ENCODE measurements at regions not wholly inside any gene's neighbourhood (a gene's known extent, or its start where the extent isn't known, plus 50 kb on each side); places are given as distances from the start of the nearest gene placed in this dataset.

- Histone ChIP-seq H3K9me3 (ENCODE audit: control insufficient read depth in 1 of 2, low read length in 2 of 2) (no peaks in the 10 kb centered on the region), H3K36me3 (ENCODE audit: control insufficient read depth in 1 of 2, insufficient read depth in 2 of 2, low read length in 2 of 2) (no peaks in the 10 kb centered on the region), H3K4me1 (ENCODE audit: control insufficient read depth in 1 of 2, insufficient read depth in 2 of 2, low read length in 2 of 2) (no peaks in the 10 kb centered on the region), H3K27me3 (ENCODE audit: control insufficient read depth in 1 of 2, insufficient read depth in 2 of 2, low read length in 2 of 2) (peaks cover 32 to 51% of the 10 kb centered on the region in 2 donors), H3K4me3 (ENCODE audit: low read depth in 1 of 2, low read length in 2 of 2) (no peak overlapping the region), H3K9ac (ENCODE audit: low read depth in 1 of 2, low read length in 2 of 2) (no peak overlapping the region), H3K27ac (ENCODE audit: low read depth, low read length) (no peak overlapping the region)
These were observed 128.3 kb downstream of the AACS start for GRCh38 chr12:125193376-125194152.

GRCh38 chr12:125194163-125194773 is 129.0 kb downstream of the AACS start:
- Histone ChIP-seq H3K36me3 (ENCODE audit: control insufficient read depth in 1 of 2, insufficient read depth in 2 of 2, low read length in 2 of 2) (no peaks in the 10 kb centered on the region), H3K9me3 (ENCODE audit: control insufficient read depth in 1 of 2, low read length in 2 of 2) (no peaks in the 10 kb centered on the region), H3K27me3 (ENCODE audit: control insufficient read depth in 1 of 2, insufficient read depth in 2 of 2, low read length in 2 of 2) (peaks cover 29 to 44% of the 10 kb centered on the region in 2 donors), H3K9ac (ENCODE audit: low read depth in 1 of 2, low read length in 2 of 2) (no peak overlapping the region), H3K27ac (ENCODE audit: low read depth, low read length) (no peak overlapping the region), H3K4me1 (ENCODE audit: control insufficient read depth in 1 of 2, insufficient read depth in 2 of 2, low read length in 2 of 2) (no peaks in the 10 kb centered on the region), H3K4me3 (ENCODE audit: low read depth in 1 of 2, low read length in 2 of 2) (no peak overlapping the region)

GRCh38 chr12:125194987-125195386 is 129.8 kb downstream of the AACS start:
- Histone ChIP-seq H3K27me3 (ENCODE audit: control insufficient read depth in 1 of 2, insufficient read depth in 2 of 2, low read length in 2 of 2) (peaks cover 23 to 36% of the 10 kb centered on the region in 2 donors), H3K4me1 (ENCODE audit: control insufficient read depth in 1 of 2, insufficient read depth in 2 of 2, low read length in 2 of 2) (no peaks in the 10 kb centered on the region), H3K27ac (ENCODE audit: low read depth, low read length) (no peak overlapping the region), H3K9me3 (ENCODE audit: control insufficient read depth in 1 of 2, low read length in 2 of 2) (no peaks in the 10 kb centered on the region), H3K9ac (ENCODE audit: low read depth in 1 of 2, low read length in 2 of 2) (no peak overlapping the region), H3K36me3 (ENCODE audit: control insufficient read depth in 1 of 2, insufficient read depth in 2 of 2, low read length in 2 of 2) (no peaks in the 10 kb centered on the region), H3K4me3 (ENCODE audit: low read depth in 1 of 2, low read length in 2 of 2) (no peak overlapping the region)

GRCh38 chr12:125197326-125197725 is 132.1 kb downstream of the AACS start:
- peaks cover 24 to 27% of the 10 kb centered on the region in 2 donors for H3K27me3 ChIP-seq (ENCODE audit: control insufficient read depth in 1 of 2, insufficient read depth in 2 of 2, low read length in 2 of 2)
- H3K36me3 ChIP-seq (ENCODE audit: control insufficient read depth in 1 of 2, insufficient read depth in 2 of 2, low read length in 2 of 2): no peaks in the 10 kb centered on the region
- no peak overlapping the region for H3K27ac ChIP-seq (ENCODE audit: low read depth, low read length)
- H3K9ac ChIP-seq (ENCODE audit: low read depth in 1 of 2, low read length in 2 of 2): no peak overlapping the region
- no peaks in the 10 kb centered on the region for H3K4me1 ChIP-seq (ENCODE audit: control insufficient read depth in 1 of 2, insufficient read depth in 2 of 2, low read length in 2 of 2)
- H3K9me3 ChIP-seq (ENCODE audit: control insufficient read depth in 1 of 2, low read length in 2 of 2): no peaks in the 10 kb centered on the region
- no peak overlapping the region for H3K4me3 ChIP-seq (ENCODE audit: low read depth in 1 of 2, low read length in 2 of 2)

GRCh38 chr12:125198652-125199051 is 133.4 kb downstream of the AACS start:
- no peak overlapping the region for H3K4me3 ChIP-seq (ENCODE audit: low read depth in 1 of 2, low read length in 2 of 2)
- peaks cover 15 to 16% of the 10 kb centered on the region in 2 donors for H3K27me3 ChIP-seq (ENCODE audit: control insufficient read depth in 1 of 2, insufficient read depth in 2 of 2, low read length in 2 of 2)
- H3K9me3 ChIP-seq (ENCODE audit: control insufficient read depth in 1 of 2, low read length in 2 of 2): no peaks in the 10 kb centered on the region
- no peak overlapping the region for H3K27ac ChIP-seq (ENCODE audit: low read depth, low read length)
- no peak overlapping the region for H3K9ac ChIP-seq (ENCODE audit: low read depth in 1 of 2, low read length in 2 of 2)
- H3K36me3 ChIP-seq (ENCODE audit: control insufficient read depth in 1 of 2, insufficient read depth in 2 of 2, low read length in 2 of 2): no peaks in the 10 kb centered on the region
- no peaks in the 10 kb centered on the region for H3K4me1 ChIP-seq (ENCODE audit: control insufficient read depth in 1 of 2, insufficient read depth in 2 of 2, low read length in 2 of 2)

- Histone ChIP-seq H3K36me3 (ENCODE audit: control insufficient read depth in 1 of 2, insufficient read depth in 2 of 2, low read length in 2 of 2) (no peaks in the 10 kb centered on the region), H3K27ac (ENCODE audit: low read depth, low read length) (no peak overlapping the region)
These were observed 135.9 kb downstream of the AACS start for GRCh38 chr12:125201090-125201489.

GRCh38 chr12:125201940-125202339 is 136.7 kb downstream of the AACS start:
- Histone ChIP-seq H3K27ac (ENCODE audit: low read depth, low read length) (no peak overlapping the region), H3K4me1 (ENCODE audit: control insufficient read depth in 1 of 2, insufficient read depth in 2 of 2, low read length in 2 of 2) (no peaks in the 10 kb centered on the region), H3K36me3 (ENCODE audit: control insufficient read depth in 1 of 2, insufficient read depth in 2 of 2, low read length in 2 of 2) (no peaks in the 10 kb centered on the region), H3K9me3 (ENCODE audit: control insufficient read depth in 1 of 2, low read length in 2 of 2) (no peaks in the 10 kb centered on the region), H3K27me3 (ENCODE audit: control insufficient read depth in 1 of 2, insufficient read depth in 2 of 2, low read length in 2 of 2) (peaks cover 7 to 9% of the 10 kb centered on the region in 2 donors), H3K4me3 (ENCODE audit: low read depth in 1 of 2, low read length in 2 of 2) (no peak overlapping the region), H3K9ac (ENCODE audit: low read depth in 1 of 2, low read length in 2 of 2) (no peak overlapping the region)

More at GRCh38 chr12:125201090-125201489, 135.9 kb downstream of the AACS start:
- Histone ChIP-seq H3K27me3 (ENCODE audit: control insufficient read depth in 1 of 2, insufficient read depth in 2 of 2, low read length in 2 of 2) (peaks cover 7 to 9% of the 10 kb centered on the region in 2 donors), H3K9me3 (ENCODE audit: control insufficient read depth in 1 of 2, low read length in 2 of 2) (no peaks in the 10 kb centered on the region), H3K4me1 (ENCODE audit: control insufficient read depth in 1 of 2, insufficient read depth in 2 of 2, low read length in 2 of 2) (no peaks in the 10 kb centered on the region), H3K9ac (ENCODE audit: low read depth in 1 of 2, low read length in 2 of 2) (no peak overlapping the region), H3K4me3 (ENCODE audit: low read depth in 1 of 2, low read length in 2 of 2) (no peak overlapping the region)

GRCh38 chr12:125202421-125202820 is 137.2 kb downstream of the AACS start:
- no peaks in the 10 kb centered on the region for H3K9me3 ChIP-seq (ENCODE audit: control insufficient read depth in 1 of 2, low read length in 2 of 2)
- no peak overlapping the region for H3K27ac ChIP-seq (ENCODE audit: low read depth, low read length)
- H3K36me3 ChIP-seq (ENCODE audit: control insufficient read depth in 1 of 2, insufficient read depth in 2 of 2, low read length in 2 of 2): no peaks in the 10 kb centered on the region
- H3K9ac ChIP-seq (ENCODE audit: low read depth in 1 of 2, low read length in 2 of 2): no peak overlapping the region
- H3K4me1 ChIP-seq (ENCODE audit: control insufficient read depth in 1 of 2, insufficient read depth in 2 of 2, low read length in 2 of 2): no peaks in the 10 kb centered on the region
- H3K27me3 ChIP-seq (ENCODE audit: control insufficient read depth in 1 of 2, insufficient read depth in 2 of 2, low read length in 2 of 2): peaks cover 7 to 9% of the 10 kb centered on the region in 2 donors
- H3K4me3 ChIP-seq (ENCODE audit: low read depth in 1 of 2, low read length in 2 of 2): no peak overlapping the region

GRCh38 chr12:125203145-125203765 is 138.0 kb downstream of the AACS start:
- H3K9me3 ChIP-seq (ENCODE audit: control insufficient read depth in 1 of 2, low read length in 2 of 2): no peaks in the 10 kb centered on the region
- peaks cover 3 to 9% of the 10 kb centered on the region in 2 donors for H3K27me3 ChIP-seq (ENCODE audit: control insufficient read depth in 1 of 2, insufficient read depth in 2 of 2, low read length in 2 of 2)
- H3K27ac ChIP-seq (ENCODE audit: low read depth, low read length): no peak overlapping the region
- no peak overlapping the region for H3K4me3 ChIP-seq (ENCODE audit: low read depth in 1 of 2, low read length in 2 of 2)
- H3K36me3 ChIP-seq (ENCODE audit: control insufficient read depth in 1 of 2, insufficient read depth in 2 of 2, low read length in 2 of 2): no peaks in the 10 kb centered on the region
- no peaks in the 10 kb centered on the region for H3K4me1 ChIP-seq (ENCODE audit: control insufficient read depth in 1 of 2, insufficient read depth in 2 of 2, low read length in 2 of 2)
- H3K9ac ChIP-seq (ENCODE audit: low read depth in 1 of 2, low read length in 2 of 2): no peak overlapping the region

- Histone ChIP-seq H3K4me3 (ENCODE audit: low read depth in 1 of 2, low read length in 2 of 2) (no peak overlapping the region), H3K4me1 (ENCODE audit: control insufficient read depth in 1 of 2, insufficient read depth in 2 of 2, low read length in 2 of 2) (no peaks in the 10 kb centered on the region), H3K9me3 (ENCODE audit: control insufficient read depth in 1 of 2, low read length in 2 of 2) (no peaks in the 10 kb centered on the region), H3K27ac (ENCODE audit: low read depth, low read length) (no peak overlapping the region), H3K27me3 (ENCODE audit: control insufficient read depth in 1 of 2, insufficient read depth in 2 of 2, low read length in 2 of 2) (peaks cover 3 to 8% of the 10 kb centered on the region in 2 donors), H3K9ac (ENCODE audit: low read depth in 1 of 2, low read length in 2 of 2) (no peak overlapping the region), H3K36me3 (ENCODE audit: control insufficient read depth in 1 of 2, insufficient read depth in 2 of 2, low read length in 2 of 2) (no peaks in the 10 kb centered on the region)
These were observed 140.2 kb downstream of the AACS start for GRCh38 chr12:125205386-125205785.
